GM23338 (cell line): ENCODE measurements at regions not wholly inside any gene's neighbourhood (a gene's known extent, or its start where the extent isn't known, plus 50 kb on each side); places are given as distances from the start of the nearest gene placed in this dataset.

Experiments
- ATAC-seq: fragments of 200-7000 bp; cut with Tn5 transposase; 3 replicates; pipeline ENCODE4 v1.9.1; 2020
- DNase-seq: peaks from one replicate; pipeline ENCODE4 v3.0.0-alpha.2; 2015; ENCODE audit warnings: low spot score
- H2AFZ ChIP-seq: fragments of 200-600 bp; sonication (generic); 2 replicates; pipeline ENCODE4 v1.8.0; 2016; ENCODE audit warnings: antibody characterized with exemption, mild to moderate bottlenecking, moderate library complexity
- H3F3A ChIP-seq: fragments of 200-600 bp; sonication (generic); replicated peaks from 2 replicates; pipeline ENCODE4 v1.8.0; 2017; ENCODE audit warnings: antibody characterized with exemption, mixed run types, low read depth
- H3K27ac ChIP-seq: fragments of 200-600 bp; sonication (generic); 2 replicates; pipeline ENCODE4 v1.6.1; 2016; ENCODE audit warnings: low read depth
- H3K27me3 ChIP-seq: fragments of 200-600 bp; sonication (generic); 2 replicates; pipeline ENCODE4 v1.8.0; 2016; ENCODE audit warnings: mild to moderate bottlenecking, mixed run types, moderate library complexity; ENCODE audit not compliant: insufficient read depth
- H3K36me3 ChIP-seq: fragments of 200-600 bp; sonication (generic); 2 replicates; pipeline ENCODE4 v1.8.0; 2016; ENCODE audit warnings: mild to moderate bottlenecking; ENCODE audit not compliant: insufficient read depth
- H3K4me1 ChIP-seq: fragments of 200-600 bp; sonication (generic); 2 replicates; pipeline ENCODE4 v1.8.0; 2016; ENCODE audit warnings: mild to moderate bottlenecking, moderate library complexity; ENCODE audit not compliant: insufficient read depth
- H3K4me2 ChIP-seq: fragments of 200-600 bp; sonication (generic); 2 replicates; pipeline ENCODE4 v1.7.1; 2017; ENCODE audit warnings: mixed run types
- H3K4me3 ChIP-seq: fragments of 200-600 bp; sonication (generic); 2 replicates; pipeline ENCODE4 v1.6.1; 2016; ENCODE audit warnings: mixed run types
- H3K79me2 ChIP-seq: fragments of 200-600 bp; sonication (generic); replicated peaks from 2 replicates; pipeline ENCODE4 v1.8.0; 2017; ENCODE audit warnings: mild to moderate bottlenecking; ENCODE audit not compliant: insufficient read depth
- H3K9me2 ChIP-seq: fragments of 200-600 bp; sonication (generic); 2 replicates; pipeline ENCODE4 v1.8.0; 2017; ENCODE audit not compliant: insufficient read depth
- H4K20me1 ChIP-seq: fragments of 200-600 bp; sonication (generic); replicated peaks from 2 replicates; pipeline ENCODE4 v1.8.0; 2017; ENCODE audit warnings: mild to moderate bottlenecking; ENCODE audit not compliant: insufficient read depth
- H3K27ac Mint-ChIP-seq: 2 replicates; pipeline ENCODE4 v1.8.0; 2020; ENCODE audit warnings: inconsistent platforms, mild to moderate bottlenecking, moderate library complexity, mixed read lengths
- H3K27me3 Mint-ChIP-seq: 3 replicates; pipeline ENCODE4 v1.8.0; 2022; ENCODE audit warnings: low read depth, mild to moderate bottlenecking, moderate library complexity, mixed read lengths, inconsistent platforms; ENCODE audit not compliant: insufficient read depth, poor library complexity
- H3K36me3 Mint-ChIP-seq: 3 replicates; pipeline ENCODE4 v1.8.0; 2021; ENCODE audit warnings: low read depth, mild to moderate bottlenecking, inconsistent platforms, moderate library complexity, mixed read lengths
- H3K4me1 Mint-ChIP-seq: 3 replicates; pipeline ENCODE4 v1.8.0; 2020; ENCODE audit warnings: mild to moderate bottlenecking, inconsistent platforms, mixed read lengths
- H3K4me3 Mint-ChIP-seq: 3 replicates; pipeline ENCODE4 v1.8.0; 2021; ENCODE audit warnings: moderate library complexity, mild to moderate bottlenecking, inconsistent platforms, mixed read lengths
- H3K9me3 Mint-ChIP-seq: 3 replicates; pipeline ENCODE4 v1.8.0; 2020; ENCODE audit warnings: moderate library complexity, mild to moderate bottlenecking, inconsistent platforms, mixed read lengths
- CREB1 ChIP-seq: fragments of 250-450 bp; sonication (Bioruptor Pico); IDR thresholded peaks from 2 replicates; pipeline ENCODE4 v1.5.0; 2020; ENCODE audit warnings: low read depth, mild to moderate bottlenecking, moderate library complexity
- EZH2 ChIP-seq: fragments of 200-600 bp; sonication (generic); IDR thresholded peaks from one replicate; pipeline ENCODE4 v1.8.0; 2017; ENCODE audit warnings: antibody characterized with exemption, mild to moderate bottlenecking, low read depth; ENCODE audit not compliant: unreplicated experiment
- EZH2phosphoT487 ChIP-seq: fragments of 200-600 bp; sonication (generic); IDR thresholded peaks from one replicate; pipeline ENCODE4 v1.8.1; 2018; ENCODE audit warnings: antibody characterized with exemption; ENCODE audit not compliant: unreplicated experiment
- JUNB ChIP-seq: IDR thresholded peaks from one replicate; pipeline ENCODE4 v1.6.1; 2016; ENCODE audit warnings: antibody characterized with exemption; ENCODE audit not compliant: unreplicated experiment
- NANOG ChIP-seq: IDR thresholded peaks from 2 replicates; pipeline ENCODE4 v1.6.1; 2016; ENCODE audit warnings: antibody characterized with exemption, borderline replicate concordance
- POLR2AphosphoS5 ChIP-seq: IDR thresholded peaks from 2 replicates; pipeline ENCODE4 v1.6.1; 2016; ENCODE audit warnings: antibody characterized with exemption, low read depth
- STAT1 ChIP-seq: IDR thresholded peaks from one replicate; pipeline ENCODE4 v1.6.1; 2016; ENCODE audit warnings: antibody characterized with exemption; ENCODE audit not compliant: unreplicated experiment
- ZNF114 ChIP-seq: fragments of 250-450 bp; sonication (Bioruptor Pico); IDR thresholded peaks from 2 replicates; pipeline ENCODE4 v1.5.0; 2020; ENCODE audit warnings: mild to moderate bottlenecking, moderate library complexity
- ZNF331 ChIP-seq: fragments of 250-450 bp; sonication (Bioruptor Pico); IDR thresholded peaks from 2 replicates; pipeline ENCODE4 v1.5.0; 2020; ENCODE audit warnings: low read depth, mild to moderate bottlenecking, moderate library complexity
- TF ChIP-seq, protein P1 (sequence below): IDR thresholded peaks from one replicate; pipeline ENCODE4 v1.6.1; 2018; ENCODE audit warnings: antibody characterized with exemption; ENCODE audit not compliant: unreplicated experiment
- TF ChIP-seq, protein P2 (sequence below): IDR thresholded peaks from 2 replicates; pipeline ENCODE4 v1.6.1; 2016; ENCODE audit warnings: antibody characterized with exemption
- TF ChIP-seq, protein P3 (sequence below), 2 experiments: fragments of 200-600 bp in 1 of 2; sonication (generic) in 1 of 2; conservative IDR thresholded peaks; 2 replicates each; pipeline versions ENCODE4 v1.5.1 to v1.6.1; 2016 to 2017; ENCODE audit warnings: antibody characterized with exemption in 2 of 2, low read depth in 2 of 2, mild to moderate bottlenecking in 2 of 2, moderate library complexity in 1 of 2

DNA sequence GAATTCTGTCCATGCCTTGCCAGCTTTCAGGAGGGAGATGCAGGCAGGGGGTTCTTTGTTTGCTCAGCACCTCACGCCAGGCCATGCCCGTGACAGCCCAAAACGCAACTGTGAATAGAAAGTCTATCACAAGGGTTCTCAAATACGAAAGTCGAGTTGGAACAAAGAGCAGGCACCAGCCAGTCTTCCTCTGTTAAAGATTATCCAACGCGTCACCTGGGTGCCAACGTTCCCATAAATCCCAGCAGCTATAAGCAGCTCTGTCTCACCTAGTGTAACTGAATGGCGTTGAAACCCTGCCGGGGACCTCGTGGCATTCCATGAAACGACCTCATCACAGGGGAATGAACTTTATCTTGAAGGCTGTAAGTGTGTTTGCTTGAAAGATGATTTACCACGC, 84.8 kb upstream of the GATA6 start:
- no peaks in the 10 kb centered on the region for H3K36me3 Mint-ChIP-seq
- no peaks in the 10 kb centered on the region for H3K4me1 Mint-ChIP-seq
- Histone ChIP-seq H3K4me3 (no peak overlapping the region), H3K27ac (no peak overlapping the region), H3K36me3 (no peaks in the 10 kb centered on the region), H3K4me1 (no peaks in the 10 kb centered on the region), H3K4me2 (no peak overlapping the region), H3K27me3 (no peaks in the 10 kb centered on the region), H3K79me2 (no peaks in the 10 kb centered on the region), H3K9me2 (no peaks in the 10 kb centered on the region), H2AFZ (no peak overlapping the region), H4K20me1 (no peaks in the 10 kb centered on the region), H3F3A (no peaks in the 10 kb centered on the region)
- TF ChIP-seq EZH2phosphoT487 (no peak), ZNF114 (CRISPR knock-in tag) (no peak), STAT1 (no peak), ZNF331 (no peak), JUNB (no peak), NANOG (no peak), POLR2AphosphoS5 (no peak)
- TF ChIP-seq, protein P1, sequence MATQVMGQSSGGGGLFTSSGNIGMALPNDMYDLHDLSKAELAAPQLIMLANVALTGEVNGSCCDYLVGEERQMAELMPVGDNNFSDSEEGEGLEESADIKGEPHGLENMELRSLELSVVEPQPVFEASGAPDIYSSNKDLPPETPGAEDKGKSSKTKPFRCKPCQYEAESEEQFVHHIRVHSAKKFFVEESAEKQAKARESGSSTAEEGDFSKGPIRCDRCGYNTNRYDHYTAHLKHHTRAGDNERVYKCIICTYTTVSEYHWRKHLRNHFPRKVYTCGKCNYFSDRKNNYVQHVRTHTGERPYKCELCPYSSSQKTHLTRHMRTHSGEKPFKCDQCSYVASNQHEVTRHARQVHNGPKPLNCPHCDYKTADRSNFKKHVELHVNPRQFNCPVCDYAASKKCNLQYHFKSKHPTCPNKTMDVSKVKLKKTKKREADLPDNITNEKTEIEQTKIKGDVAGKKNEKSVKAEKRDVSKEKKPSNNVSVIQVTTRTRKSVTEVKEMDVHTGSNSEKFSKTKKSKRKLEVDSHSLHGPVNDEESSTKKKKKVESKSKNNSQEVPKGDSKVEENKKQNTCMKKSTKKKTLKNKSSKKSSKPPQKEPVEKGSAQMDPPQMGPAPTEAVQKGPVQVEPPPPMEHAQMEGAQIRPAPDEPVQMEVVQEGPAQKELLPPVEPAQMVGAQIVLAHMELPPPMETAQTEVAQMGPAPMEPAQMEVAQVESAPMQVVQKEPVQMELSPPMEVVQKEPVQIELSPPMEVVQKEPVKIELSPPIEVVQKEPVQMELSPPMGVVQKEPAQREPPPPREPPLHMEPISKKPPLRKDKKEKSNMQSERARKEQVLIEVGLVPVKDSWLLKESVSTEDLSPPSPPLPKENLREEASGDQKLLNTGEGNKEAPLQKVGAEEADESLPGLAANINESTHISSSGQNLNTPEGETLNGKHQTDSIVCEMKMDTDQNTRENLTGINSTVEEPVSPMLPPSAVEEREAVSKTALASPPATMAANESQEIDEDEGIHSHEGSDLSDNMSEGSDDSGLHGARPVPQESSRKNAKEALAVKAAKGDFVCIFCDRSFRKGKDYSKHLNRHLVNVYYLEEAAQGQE, result no peak
- TF ChIP-seq, protein P2, sequence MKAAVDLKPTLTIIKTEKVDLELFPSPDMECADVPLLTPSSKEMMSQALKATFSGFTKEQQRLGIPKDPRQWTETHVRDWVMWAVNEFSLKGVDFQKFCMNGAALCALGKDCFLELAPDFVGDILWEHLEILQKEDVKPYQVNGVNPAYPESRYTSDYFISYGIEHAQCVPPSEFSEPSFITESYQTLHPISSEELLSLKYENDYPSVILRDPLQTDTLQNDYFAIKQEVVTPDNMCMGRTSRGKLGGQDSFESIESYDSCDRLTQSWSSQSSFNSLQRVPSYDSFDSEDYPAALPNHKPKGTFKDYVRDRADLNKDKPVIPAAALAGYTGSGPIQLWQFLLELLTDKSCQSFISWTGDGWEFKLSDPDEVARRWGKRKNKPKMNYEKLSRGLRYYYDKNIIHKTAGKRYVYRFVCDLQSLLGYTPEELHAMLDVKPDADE, result no peak
- H3K27me3 Mint-ChIP-seq, result peaks cover 6% of the 10 kb centered on the region
- no peak overlapping the region for H3K27ac Mint-ChIP-seq
- no peaks in the 10 kb centered on the region for H3K9me3 Mint-ChIP-seq
- ATAC-seq (no peak; the same call in 2 of the 3 replicates), DNase-seq (no peak)
- H3K4me3 Mint-ChIP-seq, result no peak overlapping the region

DNA sequence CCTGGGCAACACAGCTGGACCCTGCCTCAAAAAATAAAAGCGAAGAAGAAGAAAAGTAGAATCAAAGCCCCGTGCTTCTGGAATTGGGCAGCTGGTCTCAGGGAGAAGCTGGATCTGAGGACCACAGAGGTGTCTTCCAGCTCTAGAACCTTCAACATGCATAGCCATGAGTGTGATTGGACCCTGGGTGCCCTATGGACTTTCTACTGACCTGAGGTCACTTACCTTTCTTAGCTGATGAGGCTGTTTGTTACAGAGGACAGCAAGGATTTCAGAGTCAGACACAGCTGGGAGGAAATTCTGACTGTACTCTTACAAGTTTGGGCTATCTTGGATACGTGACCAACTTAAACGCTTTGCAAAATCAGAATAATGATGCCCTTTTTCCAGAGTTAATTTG, 82.4 kb upstream of the GATA6 start:
- H3K4me3 Mint-ChIP-seq, result no peak overlapping the region
- no peak overlapping the region for H3K4me2 ChIP-seq
- H3K27ac ChIP-seq, result no peak overlapping the region
- no peaks in the 10 kb centered on the region for H3K79me2 ChIP-seq
- H3K9me3 Mint-ChIP-seq, result no peaks in the 10 kb centered on the region
- H2AFZ ChIP-seq, result no peak overlapping the region
- no peaks in the 10 kb centered on the region for H3K4me1 Mint-ChIP-seq
- no peaks in the 10 kb centered on the region for H3K9me2 ChIP-seq
- H3K36me3 ChIP-seq, result no peaks in the 10 kb centered on the region
- H3K27me3 ChIP-seq, result no peaks in the 10 kb centered on the region
- ATAC-seq (no peak), DNase-seq (no peak)
- no peaks in the 10 kb centered on the region for H3K4me1 ChIP-seq
- H3K27me3 Mint-ChIP-seq, result peaks cover 6% of the 10 kb centered on the region
- H3K27ac Mint-ChIP-seq, result no peak overlapping the region
- H4K20me1 ChIP-seq, result no peaks in the 10 kb centered on the region
- no peak overlapping the region for H3K4me3 ChIP-seq
- no peaks in the 10 kb centered on the region for H3F3A ChIP-seq
- H3K36me3 Mint-ChIP-seq, result no peaks in the 10 kb centered on the region
- TF ChIP-seq JUNB (no peak), ZNF331 (no peak), CREB1 (CRISPR knock-in tag) (no peak), NANOG (no peak), EZH2 (no peak), EZH2phosphoT487 (no peak), STAT1 (no peak), ZNF114 (CRISPR knock-in tag) (no peak), POLR2AphosphoS5 (no peak)
- TF ChIP-seq, protein P1, result no peak
- TF ChIP-seq, protein P3, sequence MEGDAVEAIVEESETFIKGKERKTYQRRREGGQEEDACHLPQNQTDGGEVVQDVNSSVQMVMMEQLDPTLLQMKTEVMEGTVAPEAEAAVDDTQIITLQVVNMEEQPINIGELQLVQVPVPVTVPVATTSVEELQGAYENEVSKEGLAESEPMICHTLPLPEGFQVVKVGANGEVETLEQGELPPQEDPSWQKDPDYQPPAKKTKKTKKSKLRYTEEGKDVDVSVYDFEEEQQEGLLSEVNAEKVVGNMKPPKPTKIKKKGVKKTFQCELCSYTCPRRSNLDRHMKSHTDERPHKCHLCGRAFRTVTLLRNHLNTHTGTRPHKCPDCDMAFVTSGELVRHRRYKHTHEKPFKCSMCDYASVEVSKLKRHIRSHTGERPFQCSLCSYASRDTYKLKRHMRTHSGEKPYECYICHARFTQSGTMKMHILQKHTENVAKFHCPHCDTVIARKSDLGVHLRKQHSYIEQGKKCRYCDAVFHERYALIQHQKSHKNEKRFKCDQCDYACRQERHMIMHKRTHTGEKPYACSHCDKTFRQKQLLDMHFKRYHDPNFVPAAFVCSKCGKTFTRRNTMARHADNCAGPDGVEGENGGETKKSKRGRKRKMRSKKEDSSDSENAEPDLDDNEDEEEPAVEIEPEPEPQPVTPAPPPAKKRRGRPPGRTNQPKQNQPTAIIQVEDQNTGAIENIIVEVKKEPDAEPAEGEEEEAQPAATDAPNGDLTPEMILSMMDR (conservative IDR thresholded peaks at IDR 0.05; ENCODE audit: low read depth in 2 of 2), result no peak
- TF ChIP-seq, protein P2, result no peak
